Smooth muscle cell (in vitro differentiated cells): ENCODE measurements at regions not wholly inside any gene's neighbourhood (a gene's known extent, or its start where the extent isn't known, plus 50 kb on each side); places are given as distances from the start of the nearest gene placed in this dataset.

Source experiments
- DNase-seq: peaks from one replicate; lab custom pipeline; 2025; ENCODE audit not compliant: unreplicated experiment; lab: John Stamatoyannopoulos, UW
- H2AFZ ChIP-seq: fragments of 200-600 bp; sonication (generic); 2 replicates; pipeline ENCODE4 v1.6.0; 2016; ENCODE audit warnings: antibody characterized with exemption, low read depth, mild to moderate bottlenecking
- H3F3A ChIP-seq: fragments of 200-600 bp; sonication (generic); 2 replicates; pipeline ENCODE4 v1.6.0; 2017; ENCODE audit warnings: antibody characterized with exemption, low read depth
- H3K27ac ChIP-seq: fragments of 200-600 bp; sonication (generic); 2 replicates; pipeline ENCODE4 v1.5.1; 2016; ENCODE audit warnings: low read depth, mild to moderate bottlenecking
- H3K27me3 ChIP-seq: fragments of 200-600 bp; sonication (generic); 2 replicates; pipeline ENCODE4 v1.6.1; 2016; ENCODE audit warnings: low read depth, mild to moderate bottlenecking
- H3K36me3 ChIP-seq: fragments of 200-600 bp; sonication (generic); 2 replicates; pipeline ENCODE4 v1.5.1; 2016; ENCODE audit warnings: low read depth
- H3K4me1 ChIP-seq: fragments of 200-600 bp; sonication (generic); 2 replicates; pipeline ENCODE4 v1.5.1; 2016; ENCODE audit warnings: low read depth
- H3K4me2 ChIP-seq: fragments of 200-600 bp; sonication (generic); 2 replicates; pipeline ENCODE4 v1.6.0; 2016; ENCODE audit warnings: mild to moderate bottlenecking
- H3K4me3 ChIP-seq: fragments of 200-600 bp; sonication (generic); 2 replicates; pipeline ENCODE4 v1.5.1; 2016; ENCODE audit warnings: mild to moderate bottlenecking
- H3K79me2 ChIP-seq: fragments of 200-600 bp; sonication (generic); 2 replicates; pipeline ENCODE4 v1.6.0; 2016; ENCODE audit warnings: low read depth, mild to moderate bottlenecking
- H3K9ac ChIP-seq: fragments of 200-600 bp; sonication (generic); 2 replicates; pipeline ENCODE4 v1.6.0; 2016; ENCODE audit warnings: low read depth
- H3K9me3 ChIP-seq: fragments of 200-600 bp; sonication (generic); replicated peaks from 2 replicates; pipeline ENCODE4 v1.5.1; 2016; ENCODE audit warnings: low read depth
- H4K20me1 ChIP-seq: fragments of 200-600 bp; sonication (generic); 2 replicates; pipeline ENCODE4 v1.6.0; 2016; ENCODE audit warnings: low read depth
- CTCF ChIP-seq: fragments of 200-600 bp; sonication (generic); IDR thresholded peaks from 2 replicates; pipeline ENCODE4 v1.5.1; 2017; ENCODE audit warnings: borderline replicate concordance, mild to moderate bottlenecking, antibody characterized with exemption; ENCODE audit not compliant: insufficient read depth, poor library complexity, severe bottlenecking
- WGBS: methylation state at CpG from one replicate; pipeline ENCODE4 v1.1.7; 2016; ENCODE audit warnings: low lambda C conversion rate; 5-methylcytosine and 5-hydroxymethylcytosine counted together

- TF ChIP-seq CTCF, result no peak
- Histone ChIP-seq H3K27ac (no peak overlapping the region), H3K4me1 (no peaks in the 10 kb centered on the region), H3K27me3 (no peaks in the 10 kb centered on the region), H2AFZ (no peak overlapping the region), H3K9ac (no peak overlapping the region), H3K4me2 (no peak overlapping the region), H3K4me3 (no peak overlapping the region), H3K36me3 (no peaks in the 10 kb centered on the region), H3F3A (no peaks in the 10 kb centered on the region), H4K20me1 (no peaks in the 10 kb centered on the region), H3K9me3 (no peaks in the 10 kb centered on the region), H3K79me2 (no peaks in the 10 kb centered on the region)
- WGBS, result 77% methylated on average over 3 of the region's 3 CpGs
- DNase-seq, result no peak
These were observed 530.4 kb upstream of the PTPRD start for GRCh38 chr9:11142965-11143738.

- Histone ChIP-seq H3K36me3 (no peaks in the 10 kb centered on the region), H3K27me3 (no peaks in the 10 kb centered on the region), H4K20me1 (no peaks in the 10 kb centered on the region), H3K4me3 (no peak overlapping the region), H2AFZ (no peak overlapping the region), H3K4me1 (no peaks in the 10 kb centered on the region), H3K9ac (no peak overlapping the region), H3F3A (no peaks in the 10 kb centered on the region), H3K4me2 (no peak overlapping the region), H3K79me2 (no peaks in the 10 kb centered on the region), H3K9me3 (no peaks in the 10 kb centered on the region), H3K27ac (no peak overlapping the region)
- 90% methylated on average over 2 of the region's 2 CpGs for whole genome bisulfite sequencing
- no peak for TF ChIP-seq CTCF
- no peak for DNase-seq
These were observed 531.9 kb upstream of the PTPRD start for GRCh38 chr9:11144746-11145145.

- no peak overlapping the region for H3K27ac ChIP-seq
- no peaks in the 10 kb centered on the region for H3K9me3 ChIP-seq
- no peaks in the 10 kb centered on the region for H3K27me3 ChIP-seq
- no peak for DNase-seq
- no peaks in the 10 kb centered on the region for H3K79me2 ChIP-seq
- no peaks in the 10 kb centered on the region for H3K4me1 ChIP-seq
- no peaks in the 10 kb centered on the region for H3F3A ChIP-seq
- H4K20me1 ChIP-seq, result no peaks in the 10 kb centered on the region
- WGBS, result 80% methylated on average over 5 of the region's 5 CpGs
- H2AFZ ChIP-seq, result no peak overlapping the region
- no peak overlapping the region for H3K9ac ChIP-seq
- no peaks in the 10 kb centered on the region for H3K36me3 ChIP-seq
- H3K4me2 ChIP-seq, result no peak overlapping the region
- no peak for TF ChIP-seq CTCF
- H3K4me3 ChIP-seq, result no peak overlapping the region
These were observed 535.4 kb upstream of the PTPRD start for GRCh38 chr9:11148189-11148588.

GRCh38 chr9:11149065-11149464 lies 536.3 kb upstream of the PTPRD start:
- H3K36me3 ChIP-seq, result no peaks in the 10 kb centered on the region
- H3K4me2 ChIP-seq, result no peak overlapping the region
- H3F3A ChIP-seq, result no peaks in the 10 kb centered on the region
- H3K4me1 ChIP-seq, result no peaks in the 10 kb centered on the region
- H4K20me1 ChIP-seq, result no peaks in the 10 kb centered on the region
- H3K9ac ChIP-seq, result no peak overlapping the region
- WGBS, result 54% methylated on average over 7 of the region's 7 CpGs
- no peaks in the 10 kb centered on the region for H3K27me3 ChIP-seq
- no peak overlapping the region for H3K4me3 ChIP-seq
- no peak overlapping the region for H3K27ac ChIP-seq
- no peak for DNase-seq
- no peaks in the 10 kb centered on the region for H3K9me3 ChIP-seq
- no peak overlapping the region for H2AFZ ChIP-seq
- no peaks in the 10 kb centered on the region for H3K79me2 ChIP-seq
- TF ChIP-seq CTCF, result no peak
